GM11168 (cell line): ENCODE measurements at regions not wholly inside any gene's neighbourhood (a gene's known extent, or its start where the extent isn't known, plus 50 kb on each side); places are given as distances from the start of the nearest gene placed in this dataset.

Source experiments
- in situ Hi-C: fragments of 300-500 bp; cut with MboI; formaldehyde crosslinking; loops from one replicate; pipeline ENCODE4 v1.12.0; 2022; ENCODE audit warnings: low sequenced_read_pairs; ENCODE audit not compliant: unreplicated experiment

- in situ Hi-C loops, result no loop called here
These were observed 241.4 kb downstream of the DRD1 start for GRCh38 chr5:175202463-175203068.

GRCh38 chr5:175201393-175201792, 242.6 kb downstream of the DRD1 start:
- in situ Hi-C loops, result no loop called here

- in situ Hi-C loops, result no loop called here
These were observed 248.0 kb downstream of the DRD1 start for GRCh38 chr5:175195698-175196656.

DNA sequence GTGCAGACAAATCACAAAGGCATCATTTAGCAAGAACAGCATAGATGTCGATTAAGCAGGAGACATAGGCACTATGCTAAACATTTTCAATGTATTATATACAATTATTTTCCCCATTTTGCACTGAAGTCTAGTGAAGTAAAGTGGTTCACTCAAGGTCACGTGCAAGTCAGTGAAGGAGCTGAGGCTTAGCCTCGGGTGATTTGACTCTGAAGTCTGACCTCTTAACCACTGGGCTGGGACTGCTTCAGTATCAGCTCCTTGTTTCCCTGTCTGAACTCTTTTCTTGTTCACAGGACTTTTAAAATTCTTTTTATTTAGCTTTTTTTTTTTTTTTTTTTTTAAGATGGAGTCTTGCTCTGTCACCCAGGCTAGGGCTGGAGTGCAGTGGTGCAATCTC, 262.7 kb downstream of the DRD1 start:
- in situ Hi-C loops, result no loop called here

DNA sequence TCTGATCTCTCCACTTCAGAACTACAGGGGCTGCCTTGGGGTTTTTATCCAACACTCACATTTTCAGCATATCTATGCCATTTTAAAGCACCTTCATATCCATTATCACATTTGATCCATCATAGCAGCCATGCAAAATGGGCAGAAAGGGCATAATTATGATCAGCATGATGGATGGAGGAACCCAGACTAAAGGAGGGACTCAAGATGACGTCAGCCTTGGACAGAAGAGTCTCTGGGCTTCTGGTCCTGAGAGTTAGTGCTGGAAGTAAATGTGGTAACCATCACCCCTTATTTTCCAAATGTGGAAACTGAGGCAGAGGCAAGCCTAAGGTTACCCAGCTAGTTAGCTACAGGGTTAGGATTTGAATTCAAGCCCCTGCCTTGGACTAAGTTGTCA, 273.1 kb downstream of the DRD1 start:
- in situ Hi-C loops, result no loop called here

DNA sequence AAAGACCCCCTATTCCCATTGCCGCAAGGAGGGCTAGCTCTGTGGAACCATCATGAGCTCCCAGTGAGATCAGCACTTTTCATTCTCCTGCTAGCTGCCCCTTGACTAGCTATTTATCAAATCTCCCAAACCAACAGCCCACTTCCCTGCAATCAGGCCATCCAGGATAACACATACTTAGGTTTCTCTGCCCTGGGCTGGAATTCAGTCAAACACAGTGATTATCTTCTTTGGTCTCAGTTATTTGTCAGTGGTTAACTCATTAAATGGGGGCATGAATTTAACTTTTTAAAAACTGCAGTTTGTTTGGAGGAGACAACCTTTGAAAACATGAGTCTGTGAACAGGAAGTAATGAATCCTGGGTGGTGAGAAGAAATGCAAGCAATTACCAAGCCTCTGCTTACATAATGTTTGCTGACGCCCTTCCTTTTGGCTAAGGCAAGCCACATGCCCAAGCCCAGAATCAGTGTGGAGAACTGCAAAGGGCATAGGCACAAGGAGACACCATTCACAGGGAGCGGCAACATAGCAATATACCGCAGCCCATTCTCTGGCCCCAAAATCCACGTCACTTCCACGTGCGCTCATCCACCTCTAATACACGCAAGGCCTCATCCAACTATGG, 275.0 kb downstream of the DRD1 start:
- in situ Hi-C loops, result no loop called here

GRCh38 chr5:175166026-175166425, 278.0 kb downstream of the DRD1 start:
- in situ Hi-C loops, result no loop called here

GRCh38 chr5:175163586-175164275, 280.3 kb downstream of the DRD1 start:
- in situ Hi-C loops, result no loop called here

- in situ Hi-C loops, result no loop called here
These were observed 281.9 kb downstream of the DRD1 start for GRCh38 chr5:175162036-175162435.

DNA sequence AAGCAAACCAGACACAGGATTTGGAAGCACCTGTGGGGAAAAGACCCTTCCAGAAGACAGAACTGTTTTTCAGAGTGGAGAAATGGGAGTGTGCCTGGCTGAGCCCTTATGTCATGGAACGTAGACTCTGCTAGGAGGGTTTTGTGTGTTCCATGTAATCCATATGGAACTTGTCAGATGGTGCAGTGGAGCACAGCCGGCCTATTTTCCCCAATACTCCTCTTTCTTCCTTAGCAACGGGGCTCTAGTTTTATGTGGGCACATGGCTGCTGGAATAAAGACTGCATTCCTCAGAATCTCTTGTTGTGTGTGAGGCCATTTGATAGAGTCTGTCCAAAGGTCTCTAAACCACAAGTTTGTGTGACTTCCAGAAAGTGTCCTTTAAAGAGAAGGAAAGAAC, 284.0 kb downstream of the DRD1 start:
- in situ Hi-C loops, result no loop called here

DNA sequence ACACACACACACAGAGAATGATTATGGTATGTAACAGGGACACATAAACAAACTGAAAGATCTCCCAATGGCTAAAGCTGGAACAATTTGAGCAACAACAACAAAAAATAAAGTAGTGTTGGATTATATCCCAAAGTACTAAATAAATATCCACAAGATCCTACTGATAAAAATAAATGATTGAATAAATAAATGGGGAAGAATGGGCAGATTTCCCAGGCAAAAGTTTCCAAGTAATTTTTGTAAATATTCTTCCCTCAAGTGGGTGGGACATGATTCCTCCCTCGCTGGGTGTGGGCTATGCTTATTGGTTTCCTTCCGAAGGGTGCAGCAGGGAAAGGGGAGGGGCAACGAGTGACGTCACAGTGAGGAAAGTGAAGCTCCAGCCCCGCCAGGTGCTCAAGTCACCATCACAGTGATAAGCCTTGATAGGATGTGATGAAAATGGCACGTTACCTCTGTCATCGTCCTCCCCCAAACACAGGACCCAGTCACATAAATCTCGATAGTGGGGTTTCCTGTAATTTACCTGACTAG, 295.3 kb downstream of the DRD1 start:
- in situ Hi-C loops, result no loop called here

DNA sequence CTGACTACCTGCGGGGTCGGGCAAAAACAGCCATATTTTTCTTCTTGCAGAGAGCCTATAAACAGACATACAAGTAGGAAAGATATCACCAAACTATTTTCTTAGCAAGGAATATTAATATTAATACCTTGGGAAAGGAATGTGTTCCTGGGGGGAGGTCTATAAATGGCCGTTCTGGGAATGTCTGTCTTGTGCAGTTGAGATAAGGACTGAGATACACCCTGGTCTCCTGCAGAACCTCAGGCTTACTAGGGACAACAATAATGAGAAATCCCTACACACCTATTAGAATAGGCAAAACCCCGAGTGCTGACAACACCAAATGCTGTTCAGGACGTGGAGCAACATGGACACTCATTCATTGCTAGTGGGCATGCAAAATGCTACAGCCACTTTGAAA, 297.2 kb downstream of the DRD1 start:
- in situ Hi-C loops, result no loop called here

- in situ Hi-C loops, result no loop called here
These were observed 302.6 kb downstream of the DRD1 start for GRCh38 chr5:175141421-175141820.

- in situ Hi-C loops, result no loop called here
These were observed 310.8 kb downstream of the DRD1 start for GRCh38 chr5:175133185-175133584.

DNA sequence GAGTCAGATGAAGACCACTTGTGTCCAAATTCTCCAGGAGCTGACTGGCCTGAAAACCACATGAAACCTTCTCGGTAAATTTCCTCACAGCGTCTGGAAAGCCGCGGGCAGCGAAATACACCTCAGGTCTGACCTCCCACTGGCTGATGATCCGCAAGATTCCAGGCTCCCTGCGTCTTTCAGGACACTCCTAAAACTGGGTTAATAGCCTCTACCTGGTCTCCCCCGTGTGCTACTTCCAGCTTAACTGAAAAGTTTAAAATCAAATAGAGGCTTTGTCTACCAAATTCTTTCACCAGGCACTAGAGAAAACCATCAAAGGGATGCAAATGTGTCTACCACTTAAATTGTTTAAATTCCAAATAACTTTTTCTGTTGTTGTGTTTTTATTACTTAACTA, 312.6 kb downstream of the DRD1 start:
- in situ Hi-C loops, result no loop called here

GRCh38 chr5:175129619-175130018, 314.4 kb downstream of the DRD1 start:
- in situ Hi-C loops, result no loop called here

DNA sequence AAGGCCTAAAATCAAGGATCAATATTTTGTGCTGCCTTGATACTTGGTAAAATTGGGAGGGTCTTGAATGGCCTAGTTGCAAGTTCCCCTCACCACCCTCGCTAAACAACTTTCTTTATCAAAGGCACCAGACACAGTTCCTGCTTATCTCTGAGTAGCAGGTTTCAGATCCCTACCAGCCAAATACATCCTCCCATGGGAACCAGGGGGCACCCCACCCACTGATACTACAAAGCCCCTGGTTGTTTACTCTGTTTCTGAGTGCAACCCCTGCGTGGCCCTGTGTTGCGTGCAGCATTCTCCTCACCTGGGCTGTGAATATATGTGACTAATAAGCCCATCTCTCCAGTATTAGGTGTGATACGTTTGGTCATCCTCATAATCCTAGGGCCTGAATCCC, 314.9 kb downstream of the DRD1 start:
- in situ Hi-C loops, result no loop called here

DNA sequence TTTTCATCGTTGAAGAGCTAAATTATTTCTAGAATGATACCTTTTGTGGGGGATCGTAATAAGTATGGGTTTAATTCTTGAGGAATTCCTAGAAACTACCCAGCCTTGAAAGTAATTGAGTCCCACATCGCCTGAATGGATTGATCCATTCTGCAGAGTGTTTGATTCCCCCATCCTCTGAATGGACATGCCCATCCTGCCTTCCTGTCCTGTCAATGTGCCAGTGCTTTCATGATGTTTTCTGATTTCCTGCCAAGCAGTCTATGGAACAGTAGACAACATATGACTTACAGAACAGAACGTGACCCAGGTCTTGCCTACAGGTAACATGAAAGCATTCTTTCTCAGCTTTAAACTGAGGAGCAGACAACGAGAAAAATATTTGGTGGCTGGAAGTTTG, 319.2 kb downstream of the DRD1 start:
- in situ Hi-C loops, result no loop called here

DNA sequence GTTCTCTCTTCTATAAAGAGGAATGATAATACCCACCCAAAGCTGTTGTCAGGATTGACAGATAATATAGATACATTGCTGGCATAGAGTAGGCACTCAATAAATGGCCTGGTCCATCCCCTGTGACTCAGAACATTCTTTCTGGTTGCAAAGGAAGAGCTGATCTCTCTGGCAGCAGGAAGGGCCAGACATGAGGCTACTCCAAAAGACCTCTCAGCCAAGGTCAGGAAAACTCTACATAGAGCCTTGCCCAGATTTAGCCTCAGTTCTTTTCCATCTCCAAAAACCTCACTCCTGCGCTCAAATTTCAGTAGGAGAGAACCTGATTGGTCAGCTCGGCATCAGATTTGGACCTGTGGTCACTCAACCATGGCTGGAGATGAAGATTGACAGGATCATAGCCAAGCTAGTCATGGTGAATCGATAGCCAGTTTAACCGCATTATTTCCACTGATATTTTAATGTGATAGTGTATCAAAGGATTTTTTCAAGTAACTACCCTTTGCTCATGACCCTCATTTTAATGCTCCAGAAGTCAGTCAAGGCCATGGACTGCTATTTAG, 319.6 kb downstream of the DRD1 start:
- in situ Hi-C loops, result no loop called here

DNA sequence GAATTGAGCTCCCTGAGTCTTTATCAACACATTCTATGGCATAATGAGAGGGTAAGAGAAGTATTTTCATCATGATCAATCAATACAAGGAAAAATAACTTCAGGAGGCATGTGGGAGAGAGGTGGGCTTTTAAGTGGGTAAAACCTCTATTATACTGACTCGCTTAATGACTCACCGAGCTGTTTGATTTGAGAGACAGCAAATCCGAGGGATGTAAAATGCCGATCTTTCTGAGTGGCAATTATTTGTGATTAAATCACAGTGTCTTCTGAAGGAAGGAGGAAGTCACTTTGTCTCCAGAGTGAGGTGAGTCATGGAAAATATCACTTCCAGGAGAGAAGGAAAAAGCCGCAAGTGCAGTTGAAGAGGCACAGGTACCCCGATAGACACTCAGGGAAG, 320.4 kb downstream of the DRD1 start:
- in situ Hi-C loops, result no loop called here
